ENCODE measurements at regions not wholly inside any gene's neighbourhood (a gene's known extent, or its start where the extent isn't known, plus 50 kb on each side); places are given as distances from the start of the nearest gene placed in this dataset.

- no peak for DNase-seq
Measured at GRCh38 chr5:125834438-125835115, 588.6 kb upstream of the GRAMD2B start.

GRCh38 chr5:125835293-125836172, 587.7 kb upstream of the GRAMD2B start:
- DNase-seq, result no peak

GRCh38 chr5:125836256-125836655, 587.0 kb upstream of the GRAMD2B start:
- DNase-seq, result no peak

- DNase-seq, result no peak
Measured at GRCh38 chr5:125837866-125838265, 585.3 kb upstream of the GRAMD2B start.

- DNase-seq, result no peak
Measured at GRCh38 chr5:125847561-125847960, 575.6 kb upstream of the GRAMD2B start.

GRCh38 chr5:125848751-125849150, 574.5 kb upstream of the GRAMD2B start:
- no peak for DNase-seq

- no peak for DNase-seq
Measured at GRCh38 chr5:125856949-125857348, 566.3 kb upstream of the GRAMD2B start.

- no peak for DNase-seq
Measured at GRCh38 chr5:125863579-125863978, 559.6 kb upstream of the GRAMD2B start.

GRCh38 chr5:125865166-125865815, 557.9 kb upstream of the GRAMD2B start:
- DNase-seq, result no peak

GRCh38 chr5:125868036-125868435, 555.2 kb upstream of the GRAMD2B start:
- no peak for DNase-seq

- no peak for DNase-seq
Measured at GRCh38 chr5:125870256-125870655, 553.0 kb upstream of the GRAMD2B start.

- DNase-seq, result no peak
Measured at GRCh38 chr5:125874057-125874456, 549.2 kb upstream of the GRAMD2B start.

GRCh38 chr5:125874717-125875116, 548.5 kb upstream of the GRAMD2B start:
- DNase-seq, result no peak

- DNase-seq, result no peak
Measured at GRCh38 chr5:125877248-125877647, 546.0 kb upstream of the GRAMD2B start.

- no peak for DNase-seq
Measured at GRCh38 chr5:125882061-125882460, 541.1 kb upstream of the GRAMD2B start.

- no peak for DNase-seq
Measured at GRCh38 chr5:125883223-125883622, 540.0 kb upstream of the GRAMD2B start.

GRCh38 chr5:125888358-125888757, 534.9 kb upstream of the GRAMD2B start:
- no peak for DNase-seq

GRCh38 chr5:125890511-125890931, 532.7 kb upstream of the GRAMD2B start:
- DNase-seq, result no peak

- no peak for DNase-seq
Measured at GRCh38 chr5:125891061-125891725, 532.0 kb upstream of the GRAMD2B start.

GRCh38 chr5:125894383-125894782, 528.8 kb upstream of the GRAMD2B start:
- DNase-seq, result no peak

- DNase-seq, result no peak
Measured at GRCh38 chr5:125896368-125896767, 526.8 kb upstream of the GRAMD2B start.

GRCh38 chr5:125897089-125897488, 526.1 kb upstream of the GRAMD2B start:
- DNase-seq, result no peak

GRCh38 chr5:125898851-125899405, 524.3 kb upstream of the GRAMD2B start:
- DNase-seq, result no peak

All from CD4-positive, alpha-beta T cell treated with Interleukin-17A for 4 hours (primary cell).